HG03457 (cell line): ENCODE measurements at regions not wholly inside any gene's neighbourhood (a gene's known extent, or its start where the extent isn't known, plus 50 kb on each side); places are given as distances from the start of the nearest gene placed in this dataset.

ENCODE experiments used
- ATAC-seq: cut with Tn5 transposase; IDR thresholded peaks from one replicate; pipeline ENCODE4 v1.9.1; 2021; ENCODE audit warnings: moderate number of reproducible peaks; ENCODE audit not compliant: unreplicated experiment

- ATAC-seq, result no peak
Measured at GRCh38 chr13:103324641-103325040, 258.4 kb upstream of the SLC10A2 start.

- no peak for ATAC-seq
Measured at GRCh38 chr13:103315711-103316110, 249.5 kb upstream of the SLC10A2 start.

GRCh38 chr13:103312467-103312866, 246.2 kb upstream of the SLC10A2 start:
- ATAC-seq, result no peak

- no peak for ATAC-seq
Measured at GRCh38 chr13:103308667-103309066, 242.4 kb upstream of the SLC10A2 start.

- ATAC-seq, result no peak
Measured at GRCh38 chr13:103306163-103306562, 239.9 kb upstream of the SLC10A2 start.

- ATAC-seq, result no peak
Measured at GRCh38 chr13:103303078-103303651, 236.9 kb upstream of the SLC10A2 start.

- no peak for ATAC-seq
Measured at GRCh38 chr13:103302676-103303075, 236.5 kb upstream of the SLC10A2 start.

GRCh38 chr13:103299079-103299478, 232.9 kb upstream of the SLC10A2 start:
- no peak for ATAC-seq

GRCh38 chr13:103297083-103297482, 230.9 kb upstream of the SLC10A2 start:
- ATAC-seq, result no peak

GRCh38 chr13:103291798-103292572, 225.8 kb upstream of the SLC10A2 start:
- ATAC-seq, result peak; percentile 49

- ATAC-seq, result no peak
Measured at GRCh38 chr13:103291226-103291625, 225.0 kb upstream of the SLC10A2 start.

- ATAC-seq, result no peak
Measured at GRCh38 chr13:103289681-103290080, 223.5 kb upstream of the SLC10A2 start.

- no peak for ATAC-seq
Measured at GRCh38 chr13:103288114-103288513, 221.9 kb upstream of the SLC10A2 start.

GRCh38 chr13:103287659-103288058, 221.4 kb upstream of the SLC10A2 start:
- ATAC-seq, result no peak

GRCh38 chr13:103284466-103284865, 218.2 kb upstream of the SLC10A2 start:
- ATAC-seq, result no peak

GRCh38 chr13:103283451-103283820, 217.2 kb upstream of the SLC10A2 start:
- ATAC-seq, result no peak

GRCh38 chr13:103282571-103283450, 216.6 kb upstream of the SLC10A2 start:
- no peak for ATAC-seq

- no peak for ATAC-seq
Measured at GRCh38 chr13:103277959-103278694, 211.9 kb upstream of the SLC10A2 start.

- peak; percentile 90 for ATAC-seq
Measured at GRCh38 chr13:103276775-103277498, 210.7 kb upstream of the SLC10A2 start.

- no peak for ATAC-seq
Measured at GRCh38 chr13:103275722-103276121, 209.5 kb upstream of the SLC10A2 start.
